Activated CD8-positive, alpha-beta T cell treated with anti-CD3 and anti-CD28 coated beads for 36 hours (primary cell): ENCODE measurements at regions not wholly inside any gene's neighbourhood (a gene's known extent, or its start where the extent isn't known, plus 50 kb on each side); places are given as distances from the start of the nearest gene placed in this dataset.

Experiments
- ATAC-seq: fragments of 200-7000 bp; cut with Tn5 transposase; one replicate; pipeline ENCODE4 v1.10.0; 2021; ENCODE audit warnings: mild to moderate bottlenecking, moderate library complexity
- CTCF ChIA-PET: fragments of 350-600 bp; sonication (Branson Sonifier 250); formaldehyde crosslinking; loops from one replicate; lab custom pipeline; 2021; ENCODE audit warnings: antibody characterized with exemption; lab: Charles Lee
- POLR2A ChIA-PET: fragments of 350-600 bp; sonication (Branson Sonifier 250); formaldehyde crosslinking; loops from one replicate; lab custom pipeline; 2021; ENCODE audit warnings: antibody characterized with exemption; lab: Charles Lee
- DNase-seq: peaks from one replicate; pipeline ENCODE4 v3.0.0-alpha.2; 2020
- H3K27ac Mint-ChIP-seq: one replicate; pipeline ENCODE4 v1.8.0; 2021; ENCODE audit warnings: mild to moderate bottlenecking, mixed read lengths
- H3K27me3 Mint-ChIP-seq: one replicate; pipeline ENCODE4 v1.8.0; 2021; ENCODE audit warnings: mixed read lengths
- H3K36me3 Mint-ChIP-seq: one replicate; pipeline ENCODE4 v1.8.0; 2021; ENCODE audit warnings: low read depth, mixed read lengths
- H3K4me1 Mint-ChIP-seq: one replicate; pipeline ENCODE4 v1.8.0; 2021; ENCODE audit warnings: low read depth, mixed read lengths
- H3K4me3 Mint-ChIP-seq: one replicate; pipeline ENCODE4 v1.8.0; 2021; ENCODE audit warnings: mild to moderate bottlenecking, moderate library complexity, mixed read lengths
- H3K9me3 Mint-ChIP-seq: one replicate; pipeline ENCODE4 v1.8.0; 2021; ENCODE audit warnings: mixed read lengths
- intact Hi-C: fragments of 100-400 bp; cut with micrococcal nuclease; formaldehyde crosslinking; loops from one replicate; pipeline ENCODE4 v1.10.0; 2022
- TF ChIP-seq, protein P1 (sequence below): fragments of 200-600 bp; IDR thresholded peaks from one replicate; pipeline ENCODE4 v1.8.0; 2022; ENCODE audit warnings: antibody characterized with exemption, mild to moderate bottlenecking

DNA sequence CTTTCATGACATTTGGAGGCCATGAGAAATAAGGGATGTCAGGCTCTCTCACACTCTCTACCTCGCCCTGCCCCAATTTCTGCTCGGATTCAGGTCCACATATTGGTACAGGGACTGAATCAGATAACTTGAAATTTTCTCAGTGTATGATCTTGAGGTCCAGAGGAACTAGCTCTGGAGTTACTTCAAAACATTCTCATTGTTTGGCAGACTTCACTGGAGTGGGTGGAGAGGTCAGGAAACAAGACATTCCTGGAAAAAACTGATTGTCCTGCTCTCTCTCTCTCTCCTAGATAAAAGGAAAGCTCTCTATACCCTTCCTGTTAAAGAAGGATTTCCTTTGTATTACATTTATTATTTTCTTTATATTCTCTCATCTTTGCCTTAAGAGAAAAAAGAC, 428.1 kb upstream of the DACH1 start:
- Mint-ChIP-seq H3K9me3 (peaks cover 8% of the 10 kb centered on the region), H3K4me3 (no peak overlapping the region), H3K4me1 (no peaks in the 10 kb centered on the region), H3K27me3 (no peaks in the 10 kb centered on the region), H3K36me3 (no peaks in the 10 kb centered on the region), H3K27ac (no peak overlapping the region)
- intact Hi-C loops = no loop called here
- ATAC-seq (no peak), DNase-seq (no peak)
- ChIA-PET CTCF (no interaction called here), POLR2A (no interaction called here)
- TF ChIP-seq, protein P1, sequence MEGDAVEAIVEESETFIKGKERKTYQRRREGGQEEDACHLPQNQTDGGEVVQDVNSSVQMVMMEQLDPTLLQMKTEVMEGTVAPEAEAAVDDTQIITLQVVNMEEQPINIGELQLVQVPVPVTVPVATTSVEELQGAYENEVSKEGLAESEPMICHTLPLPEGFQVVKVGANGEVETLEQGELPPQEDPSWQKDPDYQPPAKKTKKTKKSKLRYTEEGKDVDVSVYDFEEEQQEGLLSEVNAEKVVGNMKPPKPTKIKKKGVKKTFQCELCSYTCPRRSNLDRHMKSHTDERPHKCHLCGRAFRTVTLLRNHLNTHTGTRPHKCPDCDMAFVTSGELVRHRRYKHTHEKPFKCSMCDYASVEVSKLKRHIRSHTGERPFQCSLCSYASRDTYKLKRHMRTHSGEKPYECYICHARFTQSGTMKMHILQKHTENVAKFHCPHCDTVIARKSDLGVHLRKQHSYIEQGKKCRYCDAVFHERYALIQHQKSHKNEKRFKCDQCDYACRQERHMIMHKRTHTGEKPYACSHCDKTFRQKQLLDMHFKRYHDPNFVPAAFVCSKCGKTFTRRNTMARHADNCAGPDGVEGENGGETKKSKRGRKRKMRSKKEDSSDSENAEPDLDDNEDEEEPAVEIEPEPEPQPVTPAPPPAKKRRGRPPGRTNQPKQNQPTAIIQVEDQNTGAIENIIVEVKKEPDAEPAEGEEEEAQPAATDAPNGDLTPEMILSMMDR = no peak

GRCh38 chr13:72293206-72293605, 426.2 kb upstream of the DACH1 start:
- Mint-ChIP-seq H3K27ac (no peak overlapping the region), H3K4me1 (no peaks in the 10 kb centered on the region), H3K27me3 (no peaks in the 10 kb centered on the region), H3K36me3 (no peaks in the 10 kb centered on the region), H3K9me3 (peaks cover 9% of the 10 kb centered on the region), H3K4me3 (no peak overlapping the region)
- ChIA-PET CTCF (no interaction called here), POLR2A (no interaction called here)
- no peak for ATAC-seq
- DNase-seq = no peak
- TF ChIP-seq, protein P1 = no peak
- intact Hi-C loops = no loop called here

- H3K36me3 Mint-ChIP-seq = no peaks in the 10 kb centered on the region
- H3K27ac Mint-ChIP-seq = no peak overlapping the region
- TF ChIP-seq, protein P1 = no peak
- ChIA-PET CTCF (no interaction called here), POLR2A (no interaction called here)
- H3K4me1 Mint-ChIP-seq = no peaks in the 10 kb centered on the region
- peaks cover 9% of the 10 kb centered on the region for H3K9me3 Mint-ChIP-seq
- intact Hi-C loops = no loop called here
- no peaks in the 10 kb centered on the region for H3K27me3 Mint-ChIP-seq
- ATAC-seq = no peak
- DNase-seq = no peak
- H3K4me3 Mint-ChIP-seq = no peak overlapping the region
Measured at GRCh38 chr13:72290962-72291681, 424.1 kb upstream of the DACH1 start.

GRCh38 chr13:72286421-72286820, 419.4 kb upstream of the DACH1 start:
- no peaks in the 10 kb centered on the region for H3K27me3 Mint-ChIP-seq
- DNase-seq (no peak), ATAC-seq (no peak)
- H3K36me3 Mint-ChIP-seq = no peaks in the 10 kb centered on the region
- peaks cover 3% of the 10 kb centered on the region for H3K9me3 Mint-ChIP-seq
- H3K4me1 Mint-ChIP-seq = no peaks in the 10 kb centered on the region
- ChIA-PET POLR2A (no interaction called here), CTCF (no interaction called here)
- TF ChIP-seq, protein P1 = no peak
- no peak overlapping the region for H3K4me3 Mint-ChIP-seq
- H3K27ac Mint-ChIP-seq = no peak overlapping the region
- intact Hi-C loops = no loop called here

- H3K27me3 Mint-ChIP-seq = no peaks in the 10 kb centered on the region
- ChIA-PET CTCF (no interaction called here), POLR2A (no interaction called here)
- no peaks in the 10 kb centered on the region for H3K9me3 Mint-ChIP-seq
- ATAC-seq (no peak), DNase-seq (no peak)
- intact Hi-C loops = no loop called here
- no peaks in the 10 kb centered on the region for H3K4me1 Mint-ChIP-seq
- H3K27ac Mint-ChIP-seq = no peak overlapping the region
- no peaks in the 10 kb centered on the region for H3K36me3 Mint-ChIP-seq
- TF ChIP-seq, protein P1 = no peak
- H3K4me3 Mint-ChIP-seq = no peak overlapping the region
Measured at GRCh38 chr13:72284791-72285190, 417.8 kb upstream of the DACH1 start.
